ENCODE measurements at regions not wholly inside any gene's neighbourhood (a gene's known extent, or its start where the extent isn't known, plus 50 kb on each side); places are given as distances from the start of the nearest gene placed in this dataset.

DNA sequence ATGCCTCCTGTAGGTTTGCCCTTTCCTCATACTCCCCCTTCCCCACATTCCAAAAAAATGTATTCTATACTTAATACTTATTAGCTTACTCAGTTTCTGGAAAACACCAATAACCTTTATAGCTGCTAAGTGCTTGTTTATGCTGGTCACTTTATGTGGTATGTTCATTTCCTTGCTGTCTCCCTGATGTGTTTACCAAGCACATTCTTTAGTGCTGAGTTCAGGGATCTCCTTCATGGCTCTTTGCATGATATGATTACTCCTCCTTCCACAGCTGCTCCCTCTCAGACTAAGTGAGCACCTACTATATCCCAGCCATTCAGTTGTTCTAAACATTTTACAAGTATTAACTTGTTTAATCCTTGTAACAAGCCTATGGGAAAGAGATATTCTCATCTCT lies 698.3 kb upstream of the FANCL start:
- DNase-seq (ENCODE audit: low read depth in 1 of 2, low spot score in 1 of 2), result no peak
- Histone ChIP-seq H3K27ac (no peak overlapping the region), H3K36me3 (no peaks in the 10 kb centered on the region), H3K9me3 (ENCODE audit: low read depth) (no peaks in the 10 kb centered on the region), H3K4me3 (no peak overlapping the region), H3K27me3 (no peaks in the 10 kb centered on the region), H3K4me1 (ENCODE audit: low read depth) (no peaks in the 10 kb centered on the region)
- TF ChIP-seq, protein P1, sequence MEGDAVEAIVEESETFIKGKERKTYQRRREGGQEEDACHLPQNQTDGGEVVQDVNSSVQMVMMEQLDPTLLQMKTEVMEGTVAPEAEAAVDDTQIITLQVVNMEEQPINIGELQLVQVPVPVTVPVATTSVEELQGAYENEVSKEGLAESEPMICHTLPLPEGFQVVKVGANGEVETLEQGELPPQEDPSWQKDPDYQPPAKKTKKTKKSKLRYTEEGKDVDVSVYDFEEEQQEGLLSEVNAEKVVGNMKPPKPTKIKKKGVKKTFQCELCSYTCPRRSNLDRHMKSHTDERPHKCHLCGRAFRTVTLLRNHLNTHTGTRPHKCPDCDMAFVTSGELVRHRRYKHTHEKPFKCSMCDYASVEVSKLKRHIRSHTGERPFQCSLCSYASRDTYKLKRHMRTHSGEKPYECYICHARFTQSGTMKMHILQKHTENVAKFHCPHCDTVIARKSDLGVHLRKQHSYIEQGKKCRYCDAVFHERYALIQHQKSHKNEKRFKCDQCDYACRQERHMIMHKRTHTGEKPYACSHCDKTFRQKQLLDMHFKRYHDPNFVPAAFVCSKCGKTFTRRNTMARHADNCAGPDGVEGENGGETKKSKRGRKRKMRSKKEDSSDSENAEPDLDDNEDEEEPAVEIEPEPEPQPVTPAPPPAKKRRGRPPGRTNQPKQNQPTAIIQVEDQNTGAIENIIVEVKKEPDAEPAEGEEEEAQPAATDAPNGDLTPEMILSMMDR (IDR thresholded peaks at IDR 0.05; ENCODE audit: low read depth, low read length), result no peak

DNA sequence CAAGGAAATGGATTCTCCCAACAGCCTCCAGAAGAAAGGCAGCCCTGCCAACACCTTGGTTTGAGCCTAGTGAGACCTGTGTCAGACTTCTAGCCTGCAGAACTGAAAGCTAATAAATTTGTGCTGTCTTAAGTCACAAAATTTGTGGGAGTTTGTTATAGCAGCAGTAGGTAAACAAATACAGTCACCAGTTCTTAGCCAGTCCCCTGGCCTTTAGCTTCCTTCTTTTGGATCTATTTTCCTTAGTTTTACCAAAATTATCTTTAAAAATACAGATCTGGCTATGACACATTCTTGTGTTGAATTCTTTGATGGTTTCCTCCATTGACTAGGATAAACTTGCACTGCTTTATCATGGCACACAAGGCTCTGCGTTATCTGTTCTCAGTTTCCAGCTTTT lies 697.9 kb upstream of the FANCL start:
- Histone ChIP-seq H3K4me3 (no peak overlapping the region), H3K4me1 (ENCODE audit: low read depth) (no peaks in the 10 kb centered on the region), H3K27me3 (no peaks in the 10 kb centered on the region), H3K36me3 (no peaks in the 10 kb centered on the region), H3K27ac (no peak overlapping the region), H3K9me3 (ENCODE audit: low read depth) (no peaks in the 10 kb centered on the region)
- TF ChIP-seq, protein P1 (IDR thresholded peaks at IDR 0.05; ENCODE audit: low read depth, low read length), result no peak
- DNase-seq (ENCODE audit: low read depth in 1 of 2, low spot score in 1 of 2), result no peak

DNA sequence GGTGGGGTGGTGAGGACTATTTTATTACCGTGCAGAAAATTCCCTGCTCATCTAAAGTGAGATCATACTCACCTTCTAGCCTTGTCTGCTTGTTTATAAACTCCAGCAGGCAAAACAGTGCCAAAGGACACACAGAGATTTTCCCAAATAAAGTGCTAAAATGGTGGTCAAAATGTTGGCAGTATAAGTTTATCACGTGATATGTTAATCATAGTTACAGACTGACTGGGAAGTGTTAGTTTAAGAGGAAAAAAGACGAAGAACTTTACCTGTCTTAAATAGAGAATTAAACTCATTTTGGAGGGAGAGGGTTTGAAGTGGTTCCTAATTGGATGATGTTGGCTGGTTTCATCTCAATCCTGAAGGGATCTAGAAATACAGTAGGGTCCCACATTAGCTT lies 691.7 kb upstream of the FANCL start:
- Histone ChIP-seq H3K9me3 (ENCODE audit: low read depth) (no peaks in the 10 kb centered on the region), H3K4me3 (no peak overlapping the region), H3K27ac (no peak overlapping the region), H3K27me3 (no peaks in the 10 kb centered on the region), H3K4me1 (ENCODE audit: low read depth) (no peaks in the 10 kb centered on the region), H3K36me3 (no peaks in the 10 kb centered on the region)
- TF ChIP-seq, protein P1 (IDR thresholded peaks at IDR 0.05; ENCODE audit: low read depth, low read length), result no peak
- no peak for DNase-seq (ENCODE audit: low read depth in 1 of 2, low spot score in 1 of 2)

DNA sequence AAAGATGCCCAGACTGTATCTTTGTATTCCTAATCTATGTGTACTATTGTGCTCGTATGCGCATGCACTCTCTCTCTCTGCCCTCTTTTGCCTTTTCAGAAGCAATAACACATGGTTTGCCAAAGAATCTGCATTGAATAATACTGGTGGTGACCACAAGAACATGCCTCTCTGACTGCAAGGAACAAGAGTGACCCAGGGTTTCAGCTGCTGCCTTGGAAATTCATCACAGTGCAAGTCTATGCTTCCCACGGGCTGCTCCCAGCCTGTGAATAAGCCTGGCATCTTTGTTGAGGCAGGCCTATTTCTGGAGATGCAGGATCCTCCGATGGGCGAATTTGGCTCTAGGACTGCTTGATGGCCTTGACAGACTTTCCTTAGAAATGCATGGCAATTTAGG lies 689.4 kb upstream of the FANCL start:
- Histone ChIP-seq H3K9me3 (ENCODE audit: low read depth) (no peaks in the 10 kb centered on the region), H3K27ac (no peak overlapping the region), H3K36me3 (no peaks in the 10 kb centered on the region), H3K27me3 (no peaks in the 10 kb centered on the region), H3K4me3 (no peak overlapping the region), H3K4me1 (ENCODE audit: low read depth) (no peaks in the 10 kb centered on the region)
- DNase-seq (ENCODE audit: low read depth in 1 of 2, low spot score in 1 of 2), result no peak
- TF ChIP-seq, protein P1 (IDR thresholded peaks at IDR 0.05; ENCODE audit: low read depth, low read length), result no peak

DNA sequence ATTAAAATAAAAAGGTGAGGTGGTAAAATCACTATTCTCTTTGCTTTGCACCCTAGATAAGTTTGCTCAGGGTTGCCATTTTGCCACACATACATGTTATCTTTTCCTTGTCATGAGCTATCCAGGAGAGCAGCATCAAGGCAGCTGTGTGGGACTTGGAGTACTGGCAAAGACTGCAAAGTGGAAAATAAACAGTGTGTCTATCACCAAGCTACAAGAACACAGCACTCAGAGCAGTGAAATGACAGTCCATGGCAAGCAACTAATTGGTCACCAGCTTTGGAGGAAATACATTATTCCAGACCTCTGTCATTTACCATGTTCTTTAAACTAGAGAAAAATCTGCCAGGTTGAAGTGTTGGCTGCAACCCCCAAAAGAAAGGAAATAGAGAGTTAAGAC lies 687.8 kb upstream of the FANCL start:
- no peak for DNase-seq (ENCODE audit: low read depth in 1 of 2, low spot score in 1 of 2)
- Histone ChIP-seq H3K27ac (no peak overlapping the region), H3K36me3 (no peaks in the 10 kb centered on the region), H3K4me1 (ENCODE audit: low read depth) (no peaks in the 10 kb centered on the region), H3K9me3 (ENCODE audit: low read depth) (no peaks in the 10 kb centered on the region), H3K27me3 (no peaks in the 10 kb centered on the region), H3K4me3 (no peak overlapping the region)
- TF ChIP-seq, protein P1 (IDR thresholded peaks at IDR 0.05; ENCODE audit: low read depth, low read length), result no peak

DNA sequence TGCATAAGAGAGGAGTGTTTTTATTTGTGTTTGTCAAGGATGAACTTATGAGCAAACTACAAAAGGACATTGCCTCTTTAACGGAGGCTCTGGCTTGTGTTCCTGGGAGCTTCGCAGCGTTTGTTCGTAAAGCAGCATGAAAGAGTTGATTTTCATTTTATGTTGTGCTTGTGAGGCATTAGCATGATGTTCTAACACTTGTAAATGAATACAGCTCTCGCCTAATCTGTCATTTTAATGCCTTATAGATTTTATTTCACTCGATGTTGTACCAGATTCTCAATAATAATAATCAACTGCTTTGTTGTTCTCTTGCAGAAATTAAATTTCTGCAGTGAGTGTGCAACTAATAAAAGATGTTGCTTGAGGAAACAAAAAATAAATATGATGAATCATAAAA lies 687.3 kb upstream of the FANCL start:
- no peak overlapping the region for H3K4me3 ChIP-seq
- no peaks in the 10 kb centered on the region for H3K27me3 ChIP-seq
- TF ChIP-seq, protein P1 (IDR thresholded peaks at IDR 0.05; ENCODE audit: low read depth, low read length), result no peak
- no peaks in the 10 kb centered on the region for H3K9me3 ChIP-seq (ENCODE audit: low read depth)
- H3K36me3 ChIP-seq, result no peaks in the 10 kb centered on the region
- no peak overlapping the region for H3K27ac ChIP-seq
- DNase-seq (ENCODE audit: low read depth in 1 of 2, low spot score in 1 of 2), result no peak
- no peaks in the 10 kb centered on the region for H3K4me1 ChIP-seq (ENCODE audit: low read depth)
